SKM-1 (cell line): ENCODE measurements at regions not wholly inside any gene's neighbourhood (a gene's known extent, or its start where the extent isn't known, plus 50 kb on each side); places are given as distances from the start of the nearest gene placed in this dataset.
"Not testable (repeated sequence)": the region's sequence is repeated elsewhere in the genome, so short reads cannot be mapped to it uniquely, and the experiment has no call there.

Source experiments
- DNase-seq: peaks from one replicate; lab custom pipeline; 2025; ENCODE audit not compliant: unreplicated experiment; lab: John Stamatoyannopoulos, UW

DNA sequence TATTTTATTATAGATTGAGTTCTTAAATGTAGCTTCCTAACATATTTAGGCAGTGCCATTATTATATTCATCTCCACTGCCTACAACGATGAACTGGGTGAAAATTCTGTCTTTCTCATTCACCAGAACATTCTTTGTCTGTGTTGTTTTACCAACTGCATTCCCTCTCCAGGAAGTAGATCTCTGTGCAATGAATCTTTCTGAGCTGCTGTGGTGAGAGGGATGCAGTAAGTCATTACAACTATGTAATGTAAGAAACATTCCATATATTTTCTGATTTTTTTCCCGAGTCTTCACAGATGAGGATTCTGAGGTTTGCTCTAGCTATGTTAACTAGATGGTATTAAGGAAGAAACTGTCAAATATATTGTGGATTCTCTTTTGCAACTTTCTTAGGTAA is 811.9 kb upstream of the PCDH7 start:
- no peak for DNase-seq

DNA sequence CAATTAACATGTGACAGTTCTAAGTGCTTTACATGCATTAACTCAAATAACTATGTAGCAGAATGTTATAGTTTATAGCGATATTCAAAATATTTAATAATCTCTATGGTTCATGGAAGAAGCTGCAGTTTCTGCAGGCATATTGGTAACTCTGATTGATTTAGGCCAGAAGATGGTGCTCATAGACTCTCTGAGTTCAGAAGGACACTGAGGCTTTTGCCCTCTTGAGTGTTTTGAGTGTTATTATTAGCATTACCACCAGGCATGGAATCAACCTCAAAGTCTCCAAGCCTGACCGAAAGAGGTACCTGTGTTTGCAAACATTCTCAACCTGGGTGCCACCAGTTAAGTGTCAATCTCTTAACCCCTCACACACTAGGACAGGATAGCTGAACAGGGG is 792.3 kb upstream of the PCDH7 start:
- no peak for DNase-seq

GRCh38 chr4:29948451-29948850 is 771.7 kb upstream of the PCDH7 start:
- DNase-seq, result no peak

DNA sequence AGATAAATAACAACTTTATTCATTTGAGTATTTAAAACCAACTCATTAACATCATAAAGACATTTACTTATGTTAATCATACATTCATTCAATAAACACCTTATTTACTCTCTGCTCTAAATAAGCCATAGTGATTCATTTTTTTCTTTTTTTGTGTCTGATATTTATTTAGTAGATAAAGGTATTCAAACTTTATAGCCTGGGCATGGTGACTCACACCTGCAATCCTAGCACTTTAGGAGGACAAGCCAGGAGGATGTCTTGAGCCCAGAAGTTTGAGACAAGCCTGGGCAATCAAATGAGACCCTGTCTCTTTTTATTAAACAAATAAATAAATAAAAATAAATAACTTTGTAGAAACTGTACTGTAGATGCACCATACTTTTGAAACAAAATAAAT is 771.3 kb upstream of the PCDH7 start:
- DNase-seq, result no peak

DNA sequence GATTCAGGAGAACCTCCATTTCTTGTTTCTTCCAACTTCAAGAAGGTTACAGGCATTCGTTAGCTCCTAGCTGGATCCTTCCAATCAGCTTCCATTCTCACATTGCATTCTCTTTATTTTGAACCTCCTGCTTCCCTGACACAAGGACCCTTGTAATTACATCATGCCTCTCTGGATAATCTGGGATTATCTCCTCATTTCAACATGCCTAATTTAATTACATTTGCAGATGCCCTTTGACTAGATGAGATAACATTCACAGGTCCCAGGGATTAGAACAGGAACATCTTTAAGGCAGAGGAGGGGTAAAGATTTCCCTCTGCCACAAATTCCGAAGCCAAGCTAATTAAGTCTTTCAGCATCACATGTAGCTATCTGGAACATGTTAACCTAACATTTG is 753.8 kb upstream of the PCDH7 start:
- no peak for DNase-seq

DNA sequence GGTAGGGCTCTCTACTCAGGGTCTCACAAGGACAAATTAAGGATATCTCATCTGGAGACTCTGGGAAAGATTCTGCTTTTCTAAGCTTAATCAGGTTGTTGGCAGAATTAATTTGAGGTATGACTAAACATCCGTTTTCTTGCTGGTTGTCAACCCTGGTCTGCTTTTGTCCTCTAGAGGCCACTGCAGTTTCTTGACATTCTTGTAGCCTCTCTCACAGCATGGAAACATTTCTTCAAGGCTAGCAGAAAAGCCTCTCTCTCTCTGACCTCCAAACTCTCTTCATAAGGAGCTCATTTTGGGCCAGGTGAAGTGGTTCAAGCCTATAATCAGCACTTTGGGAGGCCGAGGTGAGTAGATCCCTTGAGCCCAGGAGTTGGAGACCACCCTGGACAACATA is 749.5 kb upstream of the PCDH7 start:
- DNase-seq, result no peak

DNA sequence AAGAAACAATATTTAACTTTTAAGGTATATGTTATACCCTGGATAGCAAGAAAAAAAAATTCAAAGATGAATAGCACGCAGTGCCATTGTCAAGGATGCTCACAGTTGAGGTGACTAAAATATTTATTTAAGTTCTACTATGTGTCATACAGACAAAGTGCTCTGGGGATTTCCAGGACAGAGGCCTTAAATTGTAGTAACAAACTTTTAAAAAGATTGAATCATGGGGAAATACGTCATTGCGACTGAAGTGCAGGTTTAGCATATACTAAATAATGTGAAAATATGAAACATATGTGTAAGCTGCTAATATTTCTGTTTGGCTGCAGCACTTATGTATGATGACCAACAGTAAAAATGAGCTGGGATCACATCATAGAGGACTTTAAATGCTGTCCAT is 748.0 kb upstream of the PCDH7 start:
- no peak for DNase-seq

DNA sequence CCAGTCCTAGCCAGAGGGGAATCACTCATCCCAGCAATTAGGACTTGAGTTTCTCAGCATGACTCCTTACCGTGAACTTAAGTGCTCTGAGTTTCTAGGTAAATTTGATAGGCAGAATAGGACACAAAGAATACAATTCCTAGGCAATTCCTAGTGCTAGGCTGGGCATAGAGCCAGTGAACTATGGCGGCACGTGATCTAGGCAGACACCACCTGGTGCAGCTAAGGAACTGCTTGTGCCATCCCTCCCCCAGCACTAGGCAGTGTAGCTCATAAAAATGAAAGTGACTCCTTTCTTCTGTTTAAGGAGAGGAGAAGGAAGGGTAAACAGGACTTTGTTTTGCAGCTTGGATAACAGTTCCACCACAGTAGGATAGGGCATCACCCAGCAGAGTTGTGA is 736.3 kb upstream of the PCDH7 start:
- no peak for DNase-seq

DNA sequence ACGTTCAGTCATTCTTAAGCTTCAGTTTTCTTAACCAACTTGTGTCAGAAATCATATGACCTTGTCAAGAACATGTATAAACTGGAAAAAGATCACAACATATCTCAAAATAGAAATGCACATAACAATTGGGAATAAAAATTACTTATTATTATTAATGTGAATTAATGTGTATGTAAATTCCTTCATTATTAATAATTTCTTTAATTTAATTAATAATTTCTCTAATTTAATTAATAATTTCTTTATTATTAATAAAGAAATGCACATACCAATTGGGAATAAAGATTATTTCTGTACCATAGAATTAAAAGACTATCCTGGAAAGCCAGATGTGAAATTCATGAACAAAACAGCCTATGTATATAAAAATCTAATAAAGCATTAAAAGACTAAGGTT is 718.5 kb upstream of the PCDH7 start:
- no peak for DNase-seq

GRCh38 chr4:30002341-30002740 is 717.8 kb upstream of the PCDH7 start:
- no peak for DNase-seq

DNA sequence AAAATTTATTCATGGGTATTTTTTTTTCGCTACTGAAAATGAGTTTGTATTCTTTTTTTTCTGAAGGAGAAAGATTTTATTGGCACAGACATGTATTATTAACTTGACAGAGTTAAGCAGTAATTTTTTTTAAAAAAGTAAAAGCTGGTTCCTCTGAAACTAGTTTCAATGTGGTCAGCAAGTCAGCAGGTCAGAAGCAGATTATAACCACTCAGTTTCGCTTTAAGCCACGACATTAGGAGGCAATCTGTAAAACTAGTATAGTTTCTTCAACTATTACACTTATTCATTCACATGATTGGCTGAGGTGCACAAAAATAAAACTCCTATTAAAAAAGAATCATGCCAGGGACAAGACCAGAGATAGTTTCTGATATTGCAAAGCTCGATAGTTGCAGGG is 714.2 kb upstream of the PCDH7 start:
- no peak for DNase-seq

- DNase-seq, result no peak
Observed at GRCh38 chr4:30024526-30024925, 695.6 kb upstream of the PCDH7 start.

DNA sequence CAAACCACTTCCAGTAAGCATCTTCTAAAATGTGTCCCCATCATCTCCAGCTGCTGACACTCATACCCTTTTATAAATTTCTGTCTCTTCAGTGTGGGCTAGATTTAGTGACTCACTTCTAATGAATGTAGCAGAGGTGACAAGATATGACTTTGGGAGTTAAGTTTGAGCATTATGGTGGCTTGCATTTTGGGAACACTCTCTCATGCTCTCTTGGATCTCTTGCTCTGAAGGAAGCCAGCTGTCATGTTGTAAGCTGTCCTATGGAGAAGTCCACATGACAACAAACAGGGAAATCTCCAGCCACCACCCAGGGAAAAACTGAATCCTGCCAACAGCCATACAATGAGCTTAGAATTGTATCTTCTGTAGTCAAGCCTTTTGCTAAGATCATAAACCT is 691.3 kb upstream of the PCDH7 start:
- DNase-seq, result no peak

- no peak for DNase-seq
Observed at GRCh38 chr4:30056016-30056766, 664.0 kb upstream of the PCDH7 start.

DNA sequence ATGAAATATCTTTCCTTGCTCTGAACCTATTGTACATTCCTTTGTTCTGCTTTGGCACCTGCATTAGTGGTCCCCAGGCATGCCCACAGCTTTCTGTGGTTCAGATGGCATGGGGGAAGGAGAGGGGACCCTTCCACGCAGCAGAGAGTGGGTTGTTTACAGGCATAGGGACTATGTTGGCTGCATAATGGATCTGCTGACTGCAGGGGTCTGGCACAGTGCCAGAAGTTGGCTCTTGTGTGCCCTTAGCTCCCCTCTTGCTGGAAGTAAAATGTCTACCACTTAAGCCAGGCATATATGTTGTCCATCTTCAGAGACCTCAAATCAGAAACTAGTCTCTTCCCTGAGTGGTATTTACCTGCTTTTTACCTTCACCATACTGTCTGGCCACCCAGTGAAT is 651.9 kb upstream of the PCDH7 start:
- no peak for DNase-seq

DNA sequence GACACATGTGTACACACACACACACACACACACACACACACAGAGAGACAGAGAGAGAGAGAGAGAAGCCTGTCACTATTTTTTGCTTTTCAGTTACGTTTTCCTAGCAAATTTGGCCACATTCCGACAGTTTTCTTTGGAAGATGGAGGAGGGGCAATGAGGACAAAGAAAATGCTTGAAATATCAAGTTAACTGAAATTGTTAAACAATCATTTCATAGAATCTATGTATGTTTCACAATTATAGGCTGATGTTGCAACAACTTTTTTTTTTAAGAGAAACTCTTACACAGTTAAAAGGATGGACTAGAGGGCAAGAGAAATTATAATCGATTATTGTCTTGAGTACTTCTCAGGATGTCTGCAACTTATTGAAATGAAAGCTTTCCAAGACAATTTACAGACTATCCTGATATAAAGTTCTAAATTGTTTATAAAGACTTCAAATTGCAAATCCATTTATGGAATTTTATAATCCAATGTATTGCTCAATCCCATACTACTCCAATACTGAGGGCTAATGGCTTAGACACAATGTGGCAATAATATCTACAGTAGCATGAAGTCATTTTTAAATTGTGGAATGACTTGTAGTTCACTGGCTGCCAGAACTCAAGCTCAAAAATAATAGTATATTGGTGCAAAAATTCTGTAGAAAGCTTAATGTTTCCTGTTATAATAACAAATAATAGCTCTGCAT is 647.0 kb upstream of the PCDH7 start:
- no peak for DNase-seq

DNA sequence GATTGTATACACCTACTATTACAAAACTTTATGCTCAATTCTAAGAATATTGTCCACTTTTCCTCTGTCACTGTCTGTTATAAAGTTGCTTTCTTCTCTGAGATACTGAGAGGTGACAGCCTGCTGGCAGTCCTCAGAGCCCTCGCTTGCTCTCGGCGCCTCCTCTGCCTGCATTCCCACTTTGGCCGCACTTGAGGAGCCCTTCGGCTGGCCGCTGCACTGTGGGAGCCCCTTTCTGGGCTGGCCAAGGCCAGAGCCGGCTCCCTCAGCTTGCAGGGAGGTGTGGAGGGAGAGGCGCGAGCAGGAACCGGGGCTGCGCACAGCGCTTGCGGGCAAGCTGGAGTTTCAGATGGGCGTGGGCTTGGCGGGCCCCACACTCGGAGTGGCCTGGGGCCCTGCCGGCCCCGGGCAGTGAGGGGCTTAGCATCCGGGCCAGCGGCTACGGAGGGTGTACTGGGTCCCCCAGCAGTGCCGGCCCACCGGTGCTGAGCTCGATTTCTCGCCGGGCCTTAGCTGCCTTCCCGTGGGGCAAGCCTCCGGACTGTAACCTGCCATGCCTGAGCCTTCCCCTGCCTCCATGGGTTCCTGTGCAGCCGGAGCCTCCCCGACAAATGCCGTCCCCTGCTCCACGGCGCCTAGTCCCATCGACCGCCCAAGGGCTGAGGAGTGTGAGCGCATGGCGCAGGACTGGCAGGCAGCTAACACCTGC is 627.6 kb upstream of the PCDH7 start:
- not testable (repeated sequence) for DNase-seq

DNA sequence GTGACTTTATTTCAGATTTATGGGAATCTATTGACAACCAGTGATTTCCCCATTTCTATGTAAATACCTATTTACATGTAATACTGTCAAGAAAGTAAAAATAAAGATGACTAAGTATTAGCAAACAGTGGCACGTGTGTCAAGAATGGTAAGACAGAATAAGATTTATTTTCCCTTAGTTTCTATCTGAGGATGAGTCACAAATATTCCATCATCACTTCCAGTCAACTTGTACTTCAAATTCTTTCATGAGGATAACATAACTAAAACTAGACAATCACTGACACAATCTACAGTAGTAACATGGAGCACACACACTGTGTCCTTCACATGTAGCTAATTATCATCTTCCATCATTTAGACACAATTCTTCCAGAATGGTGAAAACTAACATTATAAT is 625.3 kb upstream of the PCDH7 start:
- no peak for DNase-seq

DNA sequence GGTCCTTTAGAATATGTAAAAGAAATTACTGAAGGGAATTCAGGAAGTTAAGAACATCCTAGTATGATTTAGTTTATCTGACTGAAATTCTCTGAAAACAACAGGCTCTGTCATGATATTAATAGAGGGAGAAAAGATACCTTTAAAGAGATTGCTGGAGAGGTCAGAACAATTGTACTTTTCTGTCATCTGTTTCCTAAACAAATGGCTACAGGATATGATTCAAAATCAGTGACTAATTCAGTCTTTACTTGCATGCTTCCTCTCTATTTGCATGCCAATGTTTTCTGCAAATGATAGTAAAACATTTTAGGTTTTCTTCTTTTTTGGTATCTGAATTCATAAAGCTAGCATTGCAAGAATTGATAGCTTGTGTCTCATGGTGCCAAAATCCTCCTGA is 616.7 kb upstream of the PCDH7 start:
- DNase-seq, result no peak

GRCh38 chr4:30116401-30116800 is 603.8 kb upstream of the PCDH7 start:
- no peak for DNase-seq

GRCh38 chr4:30117433-30117832 is 602.7 kb upstream of the PCDH7 start:
- no peak for DNase-seq

- no peak for DNase-seq
Observed at GRCh38 chr4:30122711-30123110, 597.5 kb upstream of the PCDH7 start.
